ENCODE measurements at regions not wholly inside any gene's neighbourhood (a gene's known extent, or its start where the extent isn't known, plus 50 kb on each side); places are given as distances from the start of the nearest gene placed in this dataset.
"Not testable (repeated sequence)": the region's sequence is repeated elsewhere in the genome, so short reads cannot be mapped to it uniquely, and the experiment has no call there.

GRCh38 chr1:100806601-100807000, 87.1 kb downstream of the VCAM1 start:
- Histone ChIP-seq H3K4me2 (ENCODE audit: low read depth, low read length, poor library complexity, severe bottlenecking) (no peak overlapping the region), H3K4me1 (ENCODE audit: insufficient read depth, low read length, poor library complexity, severe bottlenecking) (no peaks in the 10 kb centered on the region), H2AFZ (ENCODE audit: low read length) (no peak overlapping the region), H3K9me3 (ENCODE audit: insufficient read depth, low read depth, low read length) (no peaks in the 10 kb centered on the region), H3K9ac (ENCODE audit: low read depth, low read length, poor library complexity, severe bottlenecking) (no peak overlapping the region), H3F3A (ENCODE audit: low read depth) (no peaks in the 10 kb centered on the region), H3K9me2 (replicated peaks; ENCODE audit: low read depth, low read length) (no peaks in the 10 kb centered on the region), H4K20me1 (ENCODE audit: insufficient read depth, low read length, poor library complexity, severe bottlenecking) (no peaks in the 10 kb centered on the region), H3K79me2 (ENCODE audit: insufficient read depth, low read length) (no peaks in the 10 kb centered on the region), H3K27me3 (ENCODE audit: insufficient read depth, low read length, poor library complexity, severe bottlenecking) (no peaks in the 10 kb centered on the region), H3K4me3 (ENCODE audit: low read length, poor library complexity, severe bottlenecking) (no peak overlapping the region), H3K36me3 (ENCODE audit: insufficient read depth, low read length) (no peaks in the 10 kb centered on the region)
- TF ChIP-seq CTCF (conservative IDR thresholded peaks at IDR 0.05; ENCODE audit: low read length) (no peak), EZH2phosphoT487 (IDR thresholded peaks at IDR 0.05; ENCODE audit: borderline replicate concordance) (no peak)

GRCh38 chr1:100810360-100810759, 84.3 kb downstream of the EXTL2 start:
- Histone ChIP-seq H3K4me2 (ENCODE audit: low read depth, low read length, poor library complexity, severe bottlenecking) (no peak overlapping the region), H3K9ac (ENCODE audit: low read depth, low read length, poor library complexity, severe bottlenecking) (no peak overlapping the region), H3K79me2 (ENCODE audit: insufficient read depth, low read length) (no peaks in the 10 kb centered on the region), H3K9me3 (ENCODE audit: insufficient read depth, low read depth, low read length) (no peaks in the 10 kb centered on the region), H3F3A (ENCODE audit: low read depth) (no peaks in the 10 kb centered on the region), H3K4me1 (ENCODE audit: insufficient read depth, low read length, poor library complexity, severe bottlenecking) (no peaks in the 10 kb centered on the region), H4K20me1 (ENCODE audit: insufficient read depth, low read length, poor library complexity, severe bottlenecking) (no peaks in the 10 kb centered on the region), H3K36me3 (ENCODE audit: insufficient read depth, low read length) (no peaks in the 10 kb centered on the region), H3K4me3 (ENCODE audit: low read length, poor library complexity, severe bottlenecking) (no peak overlapping the region), H3K9me2 (replicated peaks; ENCODE audit: low read depth, low read length) (no peaks in the 10 kb centered on the region), H2AFZ (ENCODE audit: low read length) (no peak overlapping the region), H3K27me3 (ENCODE audit: insufficient read depth, low read length, poor library complexity, severe bottlenecking) (no peaks in the 10 kb centered on the region)
- TF ChIP-seq EZH2phosphoT487 (IDR thresholded peaks at IDR 0.05; ENCODE audit: borderline replicate concordance), result no peak
- TF ChIP-seq CTCF (conservative IDR thresholded peaks at IDR 0.05; ENCODE audit: low read length), result no peak

GRCh38 chr1:100811808-100812207, 82.8 kb downstream of the EXTL2 start:
- Histone ChIP-seq H3K79me2 (ENCODE audit: insufficient read depth, low read length) (no peaks in the 10 kb centered on the region), H3K4me3 (ENCODE audit: low read length, poor library complexity, severe bottlenecking) (no peak overlapping the region), H3K4me2 (ENCODE audit: low read depth, low read length, poor library complexity, severe bottlenecking) (no peak overlapping the region), H3K9me3 (ENCODE audit: insufficient read depth, low read depth, low read length) (no peaks in the 10 kb centered on the region), H3K36me3 (ENCODE audit: insufficient read depth, low read length) (no peaks in the 10 kb centered on the region), H3K27me3 (ENCODE audit: insufficient read depth, low read length, poor library complexity, severe bottlenecking) (no peaks in the 10 kb centered on the region), H3F3A (ENCODE audit: low read depth) (no peaks in the 10 kb centered on the region), H3K9ac (ENCODE audit: low read depth, low read length, poor library complexity, severe bottlenecking) (no peak overlapping the region), H2AFZ (ENCODE audit: low read length) (no peak overlapping the region), H3K4me1 (ENCODE audit: insufficient read depth, low read length, poor library complexity, severe bottlenecking) (no peaks in the 10 kb centered on the region), H3K9me2 (replicated peaks; ENCODE audit: low read depth, low read length) (no peaks in the 10 kb centered on the region), H4K20me1 (ENCODE audit: insufficient read depth, low read length, poor library complexity, severe bottlenecking) (no peaks in the 10 kb centered on the region)
- TF ChIP-seq CTCF (conservative IDR thresholded peaks at IDR 0.05; ENCODE audit: low read length), result no peak
- TF ChIP-seq EZH2phosphoT487 (IDR thresholded peaks at IDR 0.05; ENCODE audit: borderline replicate concordance), result no peak

GRCh38 chr1:100814938-100815337, 79.7 kb downstream of the EXTL2 start:
- H3K4me2 ChIP-seq (ENCODE audit: low read depth, low read length, poor library complexity, severe bottlenecking); H3K36me3 ChIP-seq (ENCODE audit: insufficient read depth, low read length); H3K79me2 ChIP-seq (ENCODE audit: insufficient read depth, low read length): not testable (repeated sequence)

More at GRCh38 chr1:100814938-100815337, 79.7 kb downstream of the EXTL2 start:
- not testable (repeated sequence) for H2AFZ ChIP-seq (ENCODE audit: low read length); H4K20me1 ChIP-seq (ENCODE audit: insufficient read depth, low read length, poor library complexity, severe bottlenecking); H3K9me2 ChIP-seq (replicated peaks; ENCODE audit: low read depth, low read length); H3K9ac ChIP-seq (ENCODE audit: low read depth, low read length, poor library complexity, severe bottlenecking); H3K4me3 ChIP-seq (ENCODE audit: low read length, poor library complexity, severe bottlenecking); H3K4me1 ChIP-seq (ENCODE audit: insufficient read depth, low read length, poor library complexity, severe bottlenecking); H3K27me3 ChIP-seq (ENCODE audit: insufficient read depth, low read length, poor library complexity, severe bottlenecking); H3K9me3 ChIP-seq (ENCODE audit: insufficient read depth, low read depth, low read length); H3F3A ChIP-seq (ENCODE audit: low read depth)
